ENCODE measurements at regions not wholly inside any gene's neighbourhood (a gene's known extent, or its start where the extent isn't known, plus 50 kb on each side); places are given as distances from the start of the nearest gene placed in this dataset.
A peak's percentile ranks its signal among the peaks of the same experiment; 100 is the strongest.

- TF ChIP-seq ZBTB40 (IDR thresholded peaks at IDR 0.05; ENCODE audit: borderline replicate concordance) (no peak), E2F8 (IDR thresholded peaks at IDR 0.05; ENCODE audit: low read depth, partially characterized antibody) (no peak), CREB1 (IDR thresholded peaks at IDR 0.05; ENCODE audit: low read depth) (no peak), DPF2 (IDR thresholded peaks at IDR 0.05) (0 out of 2 replicates have a peak, but pooled peaks have one; percentile 15), RBBP5 (conservative IDR thresholded peaks at IDR 0.05) (no peak), BHLHE40 (IDR thresholded peaks at IDR 0.05; ENCODE audit: borderline replicate concordance in 1 of 2, low read depth in 2 of 2, low read length in 1 of 2) (peak; percentile 97 to 99), ASH2L (IDR thresholded peaks at IDR 0.05; ENCODE audit: borderline replicate concordance, low read depth) (no peak), ZBED1 (IDR thresholded peaks at IDR 0.05; ENCODE audit: borderline replicate concordance) (peak; percentile 70), MLLT1 (IDR thresholded peaks at IDR 0.05) (peak; percentile 93), HDAC6 (IDR thresholded peaks at IDR 0.05; ENCODE audit: unreplicated experiment) (no peak), ZNF622 (IDR thresholded peaks at IDR 0.05) (no peak), TBL1XR1 (IDR thresholded peaks at IDR 0.05; ENCODE audit: low read depth, low read length) (no peak), ZNF274 (IDR thresholded peaks at IDR 0.05; ENCODE audit: insufficient read depth, insufficient read length) (no peak), FOXM1 (IDR thresholded peaks at IDR 0.05; ENCODE audit: low read depth, low read length) (no peak), POLR2AphosphoS5 (IDR thresholded peaks at IDR 0.05; ENCODE audit: low read length) (peak; percentile 33; the same call in 1 of the 2 replicates), ZNF592 (IDR thresholded peaks at IDR 0.05) (no peak; the same call in 1 of the 2 replicates), IKZF2 (IDR thresholded peaks at IDR 0.05) (peak; percentile 87 to 88), RELA (IDR thresholded peaks at IDR 0.05; ENCODE audit: borderline replicate concordance, partially characterized antibody) (peak; percentile 81)
Measured at GRCh38 chr14:22488522-22489243, 100.3 kb downstream of the DAD1 start (continued).
